Hepatocyte (in vitro differentiated cells): ENCODE measurements at regions not wholly inside any gene's neighbourhood (a gene's known extent, or its start where the extent isn't known, plus 50 kb on each side); places are given as distances from the start of the nearest gene placed in this dataset.

Experiments
- EZH2 ChIP-seq: fragments of 200-600 bp; sonication (generic); IDR thresholded peaks from 2 replicates; pipeline ENCODE4 v1.6.1; 2016; ENCODE audit warnings: antibody characterized with exemption, mild to moderate bottlenecking, borderline replicate concordance
- EZH2phosphoT487 ChIP-seq: fragments of 200-600 bp; sonication (generic); IDR thresholded peaks from one replicate; pipeline ENCODE4 v1.6.1; 2018; ENCODE audit warnings: antibody characterized with exemption, mild to moderate bottlenecking, low read depth, moderate library complexity; ENCODE audit not compliant: unreplicated experiment, severe bottlenecking
- TF ChIP-seq, protein P1 (sequence below): fragments of 200-600 bp; sonication (generic); IDR thresholded peaks from 2 replicates; pipeline ENCODE4 v1.5.1; 2016; ENCODE audit warnings: antibody characterized with exemption, mild to moderate bottlenecking; ENCODE audit not compliant: poor library complexity

DNA sequence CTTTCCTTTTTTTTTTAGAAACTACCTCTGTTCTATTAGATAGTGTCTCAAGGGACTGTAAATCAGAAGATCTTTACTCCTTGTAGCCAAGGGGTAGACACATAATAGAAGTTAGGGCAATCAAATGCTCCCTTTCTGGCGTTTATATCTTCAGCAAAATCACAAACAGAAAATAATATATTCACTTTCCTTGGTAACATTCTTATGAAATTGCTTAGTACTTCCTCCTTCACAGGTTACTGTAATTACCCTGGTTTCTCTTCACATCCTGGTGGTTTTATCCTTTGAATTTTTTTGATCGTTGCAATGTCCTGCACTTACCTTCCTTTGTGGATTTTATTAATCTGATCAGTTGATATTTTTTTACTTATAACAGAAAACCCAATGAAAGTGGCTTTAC lies 1064.9 kb downstream of the NCAM2 start:
- TF ChIP-seq, protein P1, sequence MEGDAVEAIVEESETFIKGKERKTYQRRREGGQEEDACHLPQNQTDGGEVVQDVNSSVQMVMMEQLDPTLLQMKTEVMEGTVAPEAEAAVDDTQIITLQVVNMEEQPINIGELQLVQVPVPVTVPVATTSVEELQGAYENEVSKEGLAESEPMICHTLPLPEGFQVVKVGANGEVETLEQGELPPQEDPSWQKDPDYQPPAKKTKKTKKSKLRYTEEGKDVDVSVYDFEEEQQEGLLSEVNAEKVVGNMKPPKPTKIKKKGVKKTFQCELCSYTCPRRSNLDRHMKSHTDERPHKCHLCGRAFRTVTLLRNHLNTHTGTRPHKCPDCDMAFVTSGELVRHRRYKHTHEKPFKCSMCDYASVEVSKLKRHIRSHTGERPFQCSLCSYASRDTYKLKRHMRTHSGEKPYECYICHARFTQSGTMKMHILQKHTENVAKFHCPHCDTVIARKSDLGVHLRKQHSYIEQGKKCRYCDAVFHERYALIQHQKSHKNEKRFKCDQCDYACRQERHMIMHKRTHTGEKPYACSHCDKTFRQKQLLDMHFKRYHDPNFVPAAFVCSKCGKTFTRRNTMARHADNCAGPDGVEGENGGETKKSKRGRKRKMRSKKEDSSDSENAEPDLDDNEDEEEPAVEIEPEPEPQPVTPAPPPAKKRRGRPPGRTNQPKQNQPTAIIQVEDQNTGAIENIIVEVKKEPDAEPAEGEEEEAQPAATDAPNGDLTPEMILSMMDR = no peak
- TF ChIP-seq EZH2 (no peak), EZH2phosphoT487 (no peak)
